Astrocyte (in vitro differentiated cells and primary cell): ENCODE measurements at regions not wholly inside any gene's neighbourhood (a gene's known extent, or its start where the extent isn't known, plus 50 kb on each side); places are given as distances from the start of the nearest gene placed in this dataset.

Experiments used
- EZH2 ChIP-seq: IDR thresholded peaks from 2 replicates; pipeline ENCODE4 v1.6.1; 2012; ENCODE audit warnings: mild to moderate bottlenecking, low read length, inconsistent platforms; ENCODE audit not compliant: insufficient read depth
- TF ChIP-seq, protein P1 (sequence below): IDR thresholded peaks from 2 replicates; pipeline ENCODE4 v1.5.1; 2011; ENCODE audit warnings: low read depth, mild to moderate bottlenecking, inconsistent platforms, low read length, moderate library complexity; ENCODE audit not compliant: insufficient read depth

GRCh38 chr1:5404412-5405203 lies 587.6 kb downstream of the NPHP4 start:
- TF ChIP-seq, protein P1, sequence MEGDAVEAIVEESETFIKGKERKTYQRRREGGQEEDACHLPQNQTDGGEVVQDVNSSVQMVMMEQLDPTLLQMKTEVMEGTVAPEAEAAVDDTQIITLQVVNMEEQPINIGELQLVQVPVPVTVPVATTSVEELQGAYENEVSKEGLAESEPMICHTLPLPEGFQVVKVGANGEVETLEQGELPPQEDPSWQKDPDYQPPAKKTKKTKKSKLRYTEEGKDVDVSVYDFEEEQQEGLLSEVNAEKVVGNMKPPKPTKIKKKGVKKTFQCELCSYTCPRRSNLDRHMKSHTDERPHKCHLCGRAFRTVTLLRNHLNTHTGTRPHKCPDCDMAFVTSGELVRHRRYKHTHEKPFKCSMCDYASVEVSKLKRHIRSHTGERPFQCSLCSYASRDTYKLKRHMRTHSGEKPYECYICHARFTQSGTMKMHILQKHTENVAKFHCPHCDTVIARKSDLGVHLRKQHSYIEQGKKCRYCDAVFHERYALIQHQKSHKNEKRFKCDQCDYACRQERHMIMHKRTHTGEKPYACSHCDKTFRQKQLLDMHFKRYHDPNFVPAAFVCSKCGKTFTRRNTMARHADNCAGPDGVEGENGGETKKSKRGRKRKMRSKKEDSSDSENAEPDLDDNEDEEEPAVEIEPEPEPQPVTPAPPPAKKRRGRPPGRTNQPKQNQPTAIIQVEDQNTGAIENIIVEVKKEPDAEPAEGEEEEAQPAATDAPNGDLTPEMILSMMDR: no peak
- TF ChIP-seq EZH2: no peak
